ENCODE measurements at regions not wholly inside any gene's neighbourhood (a gene's known extent, or its start where the extent isn't known, plus 50 kb on each side); places are given as distances from the start of the nearest gene placed in this dataset.
"Not testable (repeated sequence)": the region's sequence is repeated elsewhere in the genome, so short reads cannot be mapped to it uniquely, and the experiment has no call there.

GRCh38 chr10:9147475-9147874, 1093.0 kb downstream of the GATA3 start:
- no peaks in the 10 kb centered on the region for H3K27me3 ChIP-seq
- no peak overlapping the region for H3K27ac ChIP-seq
- no peak for TF ChIP-seq CTCF (IDR thresholded peaks at IDR 0.05)
- DNase-seq (ENCODE audit: low spot score), result no peak
- H3K9me3 ChIP-seq, result no peaks in the 10 kb centered on the region
- no peaks in the 10 kb centered on the region for H3K4me1 ChIP-seq
- H3K36me3 ChIP-seq, result no peaks in the 10 kb centered on the region
- no peak overlapping the region for H3K4me3 ChIP-seq

GRCh38 chr10:9149134-9149533, 1094.6 kb downstream of the GATA3 start:
- H3K36me3 ChIP-seq, result no peaks in the 10 kb centered on the region
- H3K4me1 ChIP-seq, result no peaks in the 10 kb centered on the region
- H3K9me3 ChIP-seq, result no peaks in the 10 kb centered on the region
- no peaks in the 10 kb centered on the region for H3K27me3 ChIP-seq
- H3K27ac ChIP-seq, result no peak overlapping the region
- H3K4me3 ChIP-seq, result no peak overlapping the region
- no peak for TF ChIP-seq CTCF (IDR thresholded peaks at IDR 0.05)
- DNase-seq (ENCODE audit: low spot score), result no peak

- H3K4me1 ChIP-seq; DNase-seq (ENCODE audit: low spot score); H3K36me3 ChIP-seq; H3K27ac ChIP-seq; H3K4me3 ChIP-seq; H3K9me3 ChIP-seq; H3K27me3 ChIP-seq: not testable (repeated sequence)
Measured at GRCh38 chr10:9153057-9153456, 1098.6 kb downstream of the GATA3 start.

- no peak for TF ChIP-seq CTCF (IDR thresholded peaks at IDR 0.05)
- Histone ChIP-seq H3K4me1 (no peaks in the 10 kb centered on the region), H3K4me3 (no peak overlapping the region)
Measured at GRCh38 chr10:9157656-9158055, 1103.2 kb downstream of the GATA3 start.

GRCh38 chr10:9158675-9159074, 1104.2 kb downstream of the GATA3 start:
- H3K4me3 ChIP-seq, result no peak overlapping the region
- H3K36me3 ChIP-seq, result no peaks in the 10 kb centered on the region
- H3K27me3 ChIP-seq, result no peaks in the 10 kb centered on the region
- no peak overlapping the region for H3K27ac ChIP-seq
- peaks cover 0 to 3% of the 10 kb centered on the region in 2 donors for H3K9me3 ChIP-seq
- no peaks in the 10 kb centered on the region for H3K4me1 ChIP-seq
- no peak for DNase-seq (ENCODE audit: low spot score)
- no peak for TF ChIP-seq CTCF (IDR thresholded peaks at IDR 0.05)

More at GRCh38 chr10:9157656-9158055, 1103.2 kb downstream of the GATA3 start:
- H3K27me3 ChIP-seq, result no peaks in the 10 kb centered on the region
- no peaks in the 10 kb centered on the region for H3K36me3 ChIP-seq
- DNase-seq (ENCODE audit: low spot score), result no peak
- peaks cover 0 to 3% of the 10 kb centered on the region in 2 donors for H3K9me3 ChIP-seq
- no peak overlapping the region for H3K27ac ChIP-seq

- H3K36me3 ChIP-seq, result no peaks in the 10 kb centered on the region
- H3K27me3 ChIP-seq, result no peaks in the 10 kb centered on the region
- no peaks in the 10 kb centered on the region for H3K4me1 ChIP-seq
- no peak overlapping the region for H3K4me3 ChIP-seq
- peaks cover 0 to 8% of the 10 kb centered on the region in 2 donors for H3K9me3 ChIP-seq
- H3K27ac ChIP-seq, result no peak overlapping the region
- DNase-seq (ENCODE audit: low spot score), result no peak
- TF ChIP-seq CTCF (IDR thresholded peaks at IDR 0.05), result no peak
Measured at GRCh38 chr10:9160275-9160674, 1105.8 kb downstream of the GATA3 start.

All from right atrium auricular region (tissue), 2 donors.